ENCODE measurements at regions not wholly inside any gene's neighbourhood (a gene's known extent, or its start where the extent isn't known, plus 50 kb on each side); places are given as distances from the start of the nearest gene placed in this dataset.

- H3K9me3 ChIP-seq (ENCODE audit: insufficient read depth, low read length, severe bottlenecking) = no peaks in the 10 kb centered on the region
- H3K36me3 ChIP-seq (ENCODE audit: insufficient read depth, low read length) = no peaks in the 10 kb centered on the region
- ATAC-seq (ENCODE audit: insufficient read depth, low read depth) = no peak
Measured at GRCh38 chr19:33876192-33876591, 79.5 kb downstream of the KCTD15 start.

GRCh38 chr19:33878030-33878544 lies 81.4 kb downstream of the KCTD15 start:
- Histone ChIP-seq H2AFZ (ENCODE audit: low read depth, low read length) (no peak overlapping the region), H3K9me3 (ENCODE audit: insufficient read depth, low read length, severe bottlenecking) (no peaks in the 10 kb centered on the region), H3K4me1 (ENCODE audit: insufficient read depth, low read length) (no peaks in the 10 kb centered on the region), H3K79me2 (ENCODE audit: insufficient read depth, low read length) (no peaks in the 10 kb centered on the region), H3K36me3 (ENCODE audit: insufficient read depth, low read length) (no peaks in the 10 kb centered on the region), H3K27ac (ENCODE audit: low read length) (no peak overlapping the region), H4K20me1 (ENCODE audit: insufficient read depth, low read length) (no peaks in the 10 kb centered on the region), H3K4me2 (ENCODE audit: insufficient read depth, low read length) (no peak overlapping the region), H3K4me3 (ENCODE audit: low read depth in 1 of 2, low read length in 2 of 2) (no peak overlapping the region), H3K9ac (ENCODE audit: low read depth, low read length) (no peak overlapping the region), H3K27me3 (ENCODE audit: insufficient read depth, low read length, poor library complexity) (no peaks in the 10 kb centered on the region)
- no peak for ATAC-seq (ENCODE audit: insufficient read depth, low read depth)
- DNase-seq = no peak
- TF ChIP-seq EZH2 (IDR thresholded peaks at IDR 0.05; ENCODE audit: borderline replicate concordance, low read depth, low read length, severe bottlenecking) (no peak), CTCF (IDR thresholded peaks at IDR 0.05; ENCODE audit: borderline replicate concordance, extremely low read depth, low read length, poor library complexity, severe bottlenecking) (no peak)

More at GRCh38 chr19:33876192-33876591, 79.5 kb downstream of the KCTD15 start:
- H2AFZ ChIP-seq (ENCODE audit: low read depth, low read length) = no peak overlapping the region
- DNase-seq = no peak
- no peak for TF ChIP-seq EZH2 (IDR thresholded peaks at IDR 0.05; ENCODE audit: borderline replicate concordance, low read depth, low read length, severe bottlenecking)
- H3K4me1 ChIP-seq (ENCODE audit: insufficient read depth, low read length) = no peaks in the 10 kb centered on the region
- H3K27me3 ChIP-seq (ENCODE audit: insufficient read depth, low read length, poor library complexity) = no peaks in the 10 kb centered on the region
- H4K20me1 ChIP-seq (ENCODE audit: insufficient read depth, low read length) = no peaks in the 10 kb centered on the region
- H3K4me2 ChIP-seq (ENCODE audit: insufficient read depth, low read length) = no peak overlapping the region
- no peak overlapping the region for H3K27ac ChIP-seq (ENCODE audit: low read length)
- no peak overlapping the region for H3K9ac ChIP-seq (ENCODE audit: low read depth, low read length)
- no peaks in the 10 kb centered on the region for H3K79me2 ChIP-seq (ENCODE audit: insufficient read depth, low read length)
- H3K4me3 ChIP-seq (ENCODE audit: low read depth in 1 of 2, low read length in 2 of 2) = no peak overlapping the region

GRCh38 chr19:33878910-33879810 lies 82.5 kb downstream of the KCTD15 start:
- no peaks in the 10 kb centered on the region for H3K36me3 ChIP-seq (ENCODE audit: insufficient read depth, low read length)
- no peaks in the 10 kb centered on the region for H3K9me3 ChIP-seq (ENCODE audit: insufficient read depth, low read length, severe bottlenecking)
- H4K20me1 ChIP-seq (ENCODE audit: insufficient read depth, low read length) = no peaks in the 10 kb centered on the region
- H3K9ac ChIP-seq (ENCODE audit: low read depth, low read length) = no peak overlapping the region
- H3K4me2 ChIP-seq (ENCODE audit: insufficient read depth, low read length) = no peak overlapping the region
- no peaks in the 10 kb centered on the region for H3K27me3 ChIP-seq (ENCODE audit: insufficient read depth, low read length, poor library complexity)
- H3K27ac ChIP-seq (ENCODE audit: low read length) = no peak overlapping the region
- no peak for TF ChIP-seq EZH2 (IDR thresholded peaks at IDR 0.05; ENCODE audit: borderline replicate concordance, low read depth, low read length, severe bottlenecking)
- no peaks in the 10 kb centered on the region for H3K4me1 ChIP-seq (ENCODE audit: insufficient read depth, low read length)
- no peak overlapping the region for H3K4me3 ChIP-seq (ENCODE audit: low read depth in 1 of 2, low read length in 2 of 2)
- DNase-seq = no peak
- no peak overlapping the region for H2AFZ ChIP-seq (ENCODE audit: low read depth, low read length)
- no peaks in the 10 kb centered on the region for H3K79me2 ChIP-seq (ENCODE audit: insufficient read depth, low read length)
- ATAC-seq (ENCODE audit: insufficient read depth, low read depth) = no peak

- Histone ChIP-seq H2AFZ (ENCODE audit: low read depth, low read length) (no peak overlapping the region), H4K20me1 (ENCODE audit: insufficient read depth, low read length) (no peaks in the 10 kb centered on the region), H3K4me3 (ENCODE audit: low read depth in 1 of 2, low read length in 2 of 2) (no peak overlapping the region), H3K9me3 (ENCODE audit: insufficient read depth, low read length, severe bottlenecking) (no peaks in the 10 kb centered on the region), H3K4me2 (ENCODE audit: insufficient read depth, low read length) (no peak overlapping the region), H3K27me3 (ENCODE audit: insufficient read depth, low read length, poor library complexity) (no peaks in the 10 kb centered on the region), H3K27ac (ENCODE audit: low read length) (no peak overlapping the region), H3K9ac (ENCODE audit: low read depth, low read length) (no peak overlapping the region), H3K79me2 (ENCODE audit: insufficient read depth, low read length) (no peaks in the 10 kb centered on the region), H3K4me1 (ENCODE audit: insufficient read depth, low read length) (no peaks in the 10 kb centered on the region), H3K36me3 (ENCODE audit: insufficient read depth, low read length) (no peaks in the 10 kb centered on the region)
- DNase-seq = no peak
- TF ChIP-seq CTCF (IDR thresholded peaks at IDR 0.05; ENCODE audit: borderline replicate concordance, extremely low read depth, low read length, poor library complexity, severe bottlenecking) = no peak
- TF ChIP-seq EZH2 (IDR thresholded peaks at IDR 0.05; ENCODE audit: borderline replicate concordance, low read depth, low read length, severe bottlenecking) = no peak
- ATAC-seq (ENCODE audit: insufficient read depth, low read depth) = no peak
Measured at GRCh38 chr19:33879818-33880575, 83.3 kb downstream of the KCTD15 start.
